H9 (cell line): ENCODE measurements at regions not wholly inside any gene's neighbourhood (a gene's known extent, or its start where the extent isn't known, plus 50 kb on each side); places are given as distances from the start of the nearest gene placed in this dataset.

Source experiments
- DNase-seq: peaks from one replicate; pipeline ENCODE4 v3.0.0-alpha.2; 2017
- H2AFZ ChIP-seq: one replicate; pipeline ENCODE4 v1.6.1; 2013; ENCODE audit warnings: mild to moderate bottlenecking, low read length, control low read depth, moderate library complexity
- H2AK5ac ChIP-seq: 2 replicates; pipeline ENCODE4 v1.6.1; 2013; ENCODE audit warnings: low read length, control low read depth, mixed read lengths; ENCODE audit not compliant: insufficient read length
- H2BK120ac ChIP-seq: one replicate; pipeline ENCODE4 v1.6.1; 2013; ENCODE audit warnings: low read depth, mild to moderate bottlenecking, low read length, control low read depth, inconsistent platforms; ENCODE audit not compliant: poor library complexity, severe bottlenecking
- H2BK12ac ChIP-seq: 2 replicates; pipeline ENCODE4 v1.6.1; 2013; ENCODE audit warnings: low read length, control low read depth, mixed read lengths, low read depth; ENCODE audit not compliant: insufficient read length
- H2BK15ac ChIP-seq: 2 replicates; pipeline ENCODE4 v1.6.1; 2013; ENCODE audit warnings: low read depth, low read length, control low read depth
- H2BK20ac ChIP-seq: one replicate; pipeline ENCODE4 v1.6.1; 2013; ENCODE audit warnings: low read depth, mild to moderate bottlenecking, low read length, control low read depth, inconsistent platforms; ENCODE audit not compliant: poor library complexity, severe bottlenecking
- H2BK5ac ChIP-seq: 2 replicates; pipeline ENCODE4 v1.6.1; 2013; ENCODE audit warnings: low read length, control low read depth, mixed read lengths; ENCODE audit not compliant: insufficient read length
- H3K14ac ChIP-seq: 2 replicates; pipeline ENCODE4 v1.6.1; 2013; ENCODE audit warnings: low read length, control low read depth; ENCODE audit not compliant: insufficient read depth
- H3K18ac ChIP-seq: 2 replicates; pipeline ENCODE4 v1.6.1; 2013; ENCODE audit warnings: low read depth, mild to moderate bottlenecking, mixed read lengths, low read length, control low read depth; ENCODE audit not compliant: insufficient read length
- H3K23ac ChIP-seq: 2 replicates; pipeline ENCODE4 v1.6.1; 2013; ENCODE audit warnings: low read length, control low read depth, mixed read lengths, low read depth; ENCODE audit not compliant: insufficient read length
- H3K23me2 ChIP-seq: 2 replicates; pipeline ENCODE4 v1.6.1; 2013; ENCODE audit warnings: low read depth, mild to moderate bottlenecking, mixed read lengths, low read length, control low read depth; ENCODE audit not compliant: insufficient read length, poor library complexity, severe bottlenecking
- H3K27ac ChIP-seq: 2 replicates; pipeline ENCODE4 v1.5.1; 2013; ENCODE audit warnings: low read length, control low read depth, mixed read lengths, low read depth; ENCODE audit not compliant: insufficient read length
- H3K27me3 ChIP-seq: 2 replicates; pipeline ENCODE4 v1.6.1; 2013; ENCODE audit warnings: low read length, control low read depth, inconsistent platforms; ENCODE audit not compliant: insufficient read depth
- H3K4ac ChIP-seq: 2 replicates; pipeline ENCODE4 v1.6.1; 2013; ENCODE audit warnings: low read depth, mild to moderate bottlenecking, control low read depth, inconsistent platforms, low read length, moderate library complexity
- H3K4me1 ChIP-seq: 2 replicates; pipeline ENCODE4 v1.6.1; 2013; ENCODE audit warnings: low read length, control low read depth, inconsistent platforms; ENCODE audit not compliant: insufficient read depth
- H3K4me2 ChIP-seq: 2 replicates; pipeline ENCODE4 v1.6.1; 2013; ENCODE audit warnings: low read length, control low read depth, mixed read lengths; ENCODE audit not compliant: insufficient read length, insufficient read depth
- H3K56ac ChIP-seq: 2 replicates; pipeline ENCODE4 v1.6.1; 2013; ENCODE audit warnings: low read depth, mild to moderate bottlenecking, mixed read lengths, low read length, control low read depth; ENCODE audit not compliant: insufficient read length
- H3K79me1 ChIP-seq: 2 replicates; pipeline ENCODE4 v1.6.1; 2013; ENCODE audit warnings: low read depth, mild to moderate bottlenecking, moderate library complexity, low read length, control low read depth, inconsistent platforms; ENCODE audit not compliant: insufficient read depth, poor library complexity, severe bottlenecking
- H3K79me2 ChIP-seq: 2 replicates; pipeline ENCODE4 v1.6.1; 2013; ENCODE audit warnings: low read length, control low read depth, inconsistent platforms; ENCODE audit not compliant: insufficient read depth
- H3K9ac ChIP-seq: 2 replicates; pipeline ENCODE4 v1.6.1; 2013; ENCODE audit warnings: low read length, control low read depth, mixed read lengths; ENCODE audit not compliant: insufficient read length; ENCODE audit errors: extremely low read depth
- H3K9me3 ChIP-seq: one replicate; pipeline ENCODE4 v1.6.1; 2013; ENCODE audit warnings: low read depth, low read length, inconsistent platforms; ENCODE audit not compliant: control insufficient read depth
- H3T11ph ChIP-seq: one replicate; pipeline ENCODE4 v1.6.1; 2013; ENCODE audit warnings: mild to moderate bottlenecking, low read length, control low read depth, inconsistent platforms
- H4K20me1 ChIP-seq: one replicate; pipeline ENCODE4 v1.6.1; 2013; ENCODE audit not compliant: control insufficient read depth, insufficient read length, insufficient read depth
- H4K5ac ChIP-seq: 2 replicates; pipeline ENCODE4 v1.6.1; 2013; ENCODE audit warnings: low read depth, mild to moderate bottlenecking, mixed read lengths, low read length, control low read depth; ENCODE audit not compliant: insufficient read length
- H4K8ac ChIP-seq: replicated peaks from 2 replicates; pipeline ENCODE4 v1.6.1; 2013; ENCODE audit warnings: low read length, control low read depth, mixed read lengths, low read depth; ENCODE audit not compliant: insufficient read length
- H4K91ac ChIP-seq: 2 replicates; pipeline ENCODE4 v1.6.1; 2013; ENCODE audit warnings: low read depth, mild to moderate bottlenecking, moderate library complexity, mixed read lengths, low read length, control low read depth; ENCODE audit not compliant: insufficient read length
- H3K27ac Mint-ChIP-seq, 3 experiments: 2 replicates in 2 of 3; 3 replicates in 1 of 3; pipeline ENCODE4 v1.8.0; 2020 to 2021; ENCODE audit warnings: mixed read lengths in 3 of 3, mild to moderate bottlenecking in 1 of 3, moderate library complexity in 1 of 3
- H3K27me3 Mint-ChIP-seq: 2 replicates; pipeline ENCODE4 v1.8.0; 2021; ENCODE audit warnings: low read depth, mild to moderate bottlenecking, moderate library complexity, mixed read lengths
- H3K36me3 Mint-ChIP-seq, 3 experiments: 2 replicates in 2 of 3; 3 replicates in 1 of 3; pipeline ENCODE4 v1.8.0; 2020 to 2021; ENCODE audit warnings: low read depth in 3 of 3, mixed read lengths in 3 of 3; ENCODE audit not compliant: insufficient read depth in 1 of 3
- H3K4me1 Mint-ChIP-seq, 2 experiments: 2 replicates each; pipeline ENCODE4 v1.8.0; 2020; ENCODE audit warnings: mixed read lengths in 2 of 2
- H3K4me3 Mint-ChIP-seq, 2 experiments: 2 replicates in 1 of 2; 3 replicates in 1 of 2; pipeline ENCODE4 v1.8.0; 2020 to 2021; ENCODE audit warnings: mild to moderate bottlenecking in 2 of 2, mixed read lengths in 2 of 2, moderate library complexity in 1 of 2
- H3K9me3 Mint-ChIP-seq, 2 experiments: 2 replicates in 1 of 2; 3 replicates in 1 of 2; pipeline ENCODE4 v1.8.0; 2020; ENCODE audit warnings: mild to moderate bottlenecking in 2 of 2, mixed read lengths in 2 of 2, moderate library complexity in 1 of 2
- CTCF ChIP-seq: fragments of 200-600 bp; sonication (generic); conservative IDR thresholded peaks from 3 replicates; pipeline ENCODE4 v1.8.0; 2021; ENCODE audit warnings: antibody characterized with exemption, mild to moderate bottlenecking
- WGBS: extraction: QIAGEN DNeasy Blood & Tissue Kit; methylation state at CpG from one replicate; pipeline ENCODE4 v1.1.7; 2013; ENCODE audit warnings: missing lambda C conversion rate, low lambda C conversion rate, mixed read lengths; ENCODE audit not compliant: insufficient read length; ENCODE audit errors: extremely low coverage; 5-methylcytosine and 5-hydroxymethylcytosine counted together

GRCh38 chrX:140064993-140065392 lies 99.7 kb upstream of the CXorf66 start:
- no CpG with 5 or more reads among the region's 4 CpGs for WGBS
- Histone ChIP-seq H4K5ac (no peak overlapping the region), H2BK120ac (no peak overlapping the region), H3K18ac (no peak overlapping the region), H3K9me3 (no peaks in the 10 kb centered on the region), H4K91ac (no peak overlapping the region), H2BK5ac (no peak overlapping the region), H2BK12ac (no peak overlapping the region), H3K27ac (no peak overlapping the region), H2AFZ (no peak overlapping the region), H3K79me1 (no peaks in the 10 kb centered on the region), H4K8ac (no peak overlapping the region), H3K4me2 (no peak overlapping the region), H3K23ac (no peak overlapping the region), H3K14ac (no peak overlapping the region), H3K79me2 (no peaks in the 10 kb centered on the region), H3K23me2 (no peaks in the 10 kb centered on the region), H3K4me1 (no peaks in the 10 kb centered on the region), H4K20me1 (no peaks in the 10 kb centered on the region), H2BK15ac (no peak overlapping the region), H2BK20ac (no peak overlapping the region), H3K56ac (no peak overlapping the region), H3K27me3 (no peaks in the 10 kb centered on the region), H3K4ac (no peak overlapping the region), H2AK5ac (no peak overlapping the region), H3T11ph (no peak overlapping the region), H3K9ac (no peak overlapping the region)
- no peaks in the 10 kb centered on the region for H3K36me3 Mint-ChIP-seq
- H3K27ac Mint-ChIP-seq, result no peak overlapping the region
- H3K9me3 Mint-ChIP-seq, result peaks cover 0 to 2% of the 10 kb centered on the region in 2 experiments; a peak in 1 of 5 replicates
- H3K27me3 Mint-ChIP-seq, result no peaks in the 10 kb centered on the region
- H3K4me1 Mint-ChIP-seq, result peaks cover 8 to 9% of the 10 kb centered on the region in 2 experiments
- no peak for DNase-seq
- TF ChIP-seq CTCF, result no peak
- no peak overlapping the region for H3K4me3 Mint-ChIP-seq
